ENCODE measurements at regions not wholly inside any gene's neighbourhood (a gene's known extent, or its start where the extent isn't known, plus 50 kb on each side); places are given as distances from the start of the nearest gene placed in this dataset.
A peak's percentile ranks its signal among the peaks of the same experiment; 100 is the strongest.

DNA sequence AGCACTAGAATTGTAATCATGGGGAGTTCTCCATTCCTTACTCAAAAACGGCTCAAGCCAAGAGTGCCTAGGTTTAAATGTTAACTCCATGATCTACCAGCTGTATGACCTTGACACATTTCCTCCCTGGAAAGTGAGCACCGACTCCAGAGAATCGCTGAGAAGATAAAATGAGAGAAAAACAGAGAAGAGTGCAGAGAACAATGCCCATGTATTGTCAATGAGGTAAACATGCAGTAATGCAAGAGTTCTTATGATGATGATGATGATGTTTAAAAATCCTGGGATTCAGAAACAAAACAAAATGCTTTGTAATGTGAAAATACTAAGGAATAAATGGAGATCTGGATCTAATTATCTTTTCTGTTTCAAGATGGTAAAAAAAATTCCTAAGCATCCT is 64.8 kb upstream of the BEND6 start:
- 16% methylated on average over 3 of the region's 3 CpGs for WGBS (ENCODE audit: missing lambda C conversion rate)
- Histone ChIP-seq H3K4me3 (no peak overlapping the region; the same call in 2 of the 3 replicates), H3K4me1 (peaks cover 46% of the 10 kb centered on the region), H3K4me2 (peak overlapping the region; percentile 82), H3K9me3 (no peaks in the 10 kb centered on the region), H3K27ac (peak overlapping the region; percentile 93 to 98)
- FAIRE-seq = no peak
- ChIA-PET CTCF (interaction anchor here (1.8 to 3.6 kb wide), 2 partner anchors 13 kb away, joined by 4 to 42 read pairs; no protein-coding TSS in a partner anchor), POLR2A (interaction anchor here (1.5 kb wide), 1 partner anchor 27 kb away, joined by 4 read pairs; no protein-coding TSS in a partner anchor)
- no peak for ATAC-seq
- TF ChIP-seq PHF8 (IDR thresholded peaks at IDR 0.05; ENCODE audit: borderline replicate concordance, low read depth) = no peak
- no peak for TF ChIP-seq EHMT2 (IDR thresholded peaks at IDR 0.05; ENCODE audit: low read depth)
- no peak for TF ChIP-seq HOXA7 (CRISPR knock-in tag; IDR thresholded peaks at IDR 0.05)
- no peak for TF ChIP-seq RAD21 (conservative IDR thresholded peaks at IDR 0.05 in 1 of 2, IDR thresholded peaks at IDR 0.05 in 1 of 2)
- TF ChIP-seq, protein P1, sequence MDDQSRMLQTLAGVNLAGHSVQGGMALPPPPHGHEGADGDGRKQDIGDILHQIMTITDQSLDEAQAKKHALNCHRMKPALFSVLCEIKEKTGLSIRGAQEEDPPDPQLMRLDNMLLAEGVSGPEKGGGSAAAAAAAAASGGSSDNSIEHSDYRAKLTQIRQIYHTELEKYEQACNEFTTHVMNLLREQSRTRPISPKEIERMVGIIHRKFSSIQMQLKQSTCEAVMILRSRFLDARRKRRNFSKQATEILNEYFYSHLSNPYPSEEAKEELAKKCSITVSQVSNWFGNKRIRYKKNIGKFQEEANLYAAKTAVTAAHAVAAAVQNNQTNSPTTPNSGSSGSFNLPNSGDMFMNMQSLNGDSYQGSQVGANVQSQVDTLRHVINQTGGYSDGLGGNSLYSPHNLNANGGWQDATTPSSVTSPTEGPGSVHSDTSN (IDR thresholded peaks at IDR 0.05) = no peak
- no peak for TF ChIP-seq CHD4 (IDR thresholded peaks at IDR 0.05; ENCODE audit: borderline replicate concordance)
- TF ChIP-seq EP300 (IDR thresholded peaks at IDR 0.05) = no peak
- no peak for TF ChIP-seq BHLHE40 (IDR thresholded peaks at IDR 0.05; ENCODE audit: low read depth, low read length)
- TF ChIP-seq, protein P2, sequence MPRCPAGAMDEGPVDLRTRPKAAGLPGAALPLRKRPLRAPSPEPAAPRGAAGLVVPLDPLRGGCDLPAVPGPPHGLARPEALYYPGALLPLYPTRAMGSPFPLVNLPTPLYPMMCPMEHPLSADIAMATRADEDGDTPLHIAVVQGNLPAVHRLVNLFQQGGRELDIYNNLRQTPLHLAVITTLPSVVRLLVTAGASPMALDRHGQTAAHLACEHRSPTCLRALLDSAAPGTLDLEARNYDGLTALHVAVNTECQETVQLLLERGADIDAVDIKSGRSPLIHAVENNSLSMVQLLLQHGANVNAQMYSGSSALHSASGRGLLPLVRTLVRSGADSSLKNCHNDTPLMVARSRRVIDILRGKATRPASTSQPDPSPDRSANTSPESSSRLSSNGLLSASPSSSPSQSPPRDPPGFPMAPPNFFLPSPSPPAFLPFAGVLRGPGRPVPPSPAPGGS (IDR thresholded peaks at IDR 0.05) = no peak
- no peak for TF ChIP-seq NFE2L2 (conservative IDR thresholded peaks at IDR 0.05; ENCODE audit: low read length)
- TF ChIP-seq JUN (IDR thresholded peaks at IDR 0.05) = no peak
- no peak for TF ChIP-seq CHD2 (IDR thresholded peaks at IDR 0.05; ENCODE audit: low read length, partially characterized antibody)
- TF ChIP-seq, protein P3, sequence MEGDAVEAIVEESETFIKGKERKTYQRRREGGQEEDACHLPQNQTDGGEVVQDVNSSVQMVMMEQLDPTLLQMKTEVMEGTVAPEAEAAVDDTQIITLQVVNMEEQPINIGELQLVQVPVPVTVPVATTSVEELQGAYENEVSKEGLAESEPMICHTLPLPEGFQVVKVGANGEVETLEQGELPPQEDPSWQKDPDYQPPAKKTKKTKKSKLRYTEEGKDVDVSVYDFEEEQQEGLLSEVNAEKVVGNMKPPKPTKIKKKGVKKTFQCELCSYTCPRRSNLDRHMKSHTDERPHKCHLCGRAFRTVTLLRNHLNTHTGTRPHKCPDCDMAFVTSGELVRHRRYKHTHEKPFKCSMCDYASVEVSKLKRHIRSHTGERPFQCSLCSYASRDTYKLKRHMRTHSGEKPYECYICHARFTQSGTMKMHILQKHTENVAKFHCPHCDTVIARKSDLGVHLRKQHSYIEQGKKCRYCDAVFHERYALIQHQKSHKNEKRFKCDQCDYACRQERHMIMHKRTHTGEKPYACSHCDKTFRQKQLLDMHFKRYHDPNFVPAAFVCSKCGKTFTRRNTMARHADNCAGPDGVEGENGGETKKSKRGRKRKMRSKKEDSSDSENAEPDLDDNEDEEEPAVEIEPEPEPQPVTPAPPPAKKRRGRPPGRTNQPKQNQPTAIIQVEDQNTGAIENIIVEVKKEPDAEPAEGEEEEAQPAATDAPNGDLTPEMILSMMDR (IDR thresholded peaks at IDR 0.05) = no peak
- no peak for TF ChIP-seq SMC3 (IDR thresholded peaks at IDR 0.05)
- no peak for TF ChIP-seq ZSCAN20 (CRISPR knock-in tag; IDR thresholded peaks at IDR 0.05)
- no peak for TF ChIP-seq FOXS1 (CRISPR knock-in tag; IDR thresholded peaks at IDR 0.05)
- TF ChIP-seq, protein P4, sequence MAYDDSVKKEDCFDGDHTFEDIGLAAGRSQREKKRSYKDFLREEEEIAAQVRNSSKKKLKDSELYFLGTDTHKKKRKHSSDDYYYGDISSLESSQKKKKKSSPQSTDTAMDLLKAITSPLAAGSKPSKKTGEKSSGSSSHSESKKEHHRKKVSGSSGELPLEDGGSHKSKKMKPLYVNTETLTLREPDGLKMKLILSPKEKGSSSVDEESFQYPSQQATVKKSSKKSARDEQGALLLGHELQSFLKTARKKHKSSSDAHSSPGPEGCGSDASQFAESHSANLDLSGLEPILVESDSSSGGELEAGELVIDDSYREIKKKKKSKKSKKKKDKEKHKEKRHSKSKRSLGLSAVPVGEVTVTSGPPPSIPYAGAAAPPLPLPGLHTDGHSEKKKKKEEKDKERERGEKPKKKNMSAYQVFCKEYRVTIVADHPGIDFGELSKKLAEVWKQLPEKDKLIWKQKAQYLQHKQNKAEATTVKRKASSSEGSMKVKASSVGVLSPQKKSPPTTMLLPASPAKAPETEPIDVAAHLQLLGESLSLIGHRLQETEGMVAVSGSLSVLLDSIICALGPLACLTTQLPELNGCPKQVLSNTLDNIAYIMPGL (CRISPR knock-in tag; IDR thresholded peaks at IDR 0.05; ENCODE audit: borderline replicate concordance) = no peak
- no peak for TF ChIP-seq TFCP2L1 (CRISPR knock-in tag; IDR thresholded peaks at IDR 0.05)
- no peak for DNase-seq (ENCODE audit: low read depth in 1 of 2, low spot score in 1 of 2)

DNA sequence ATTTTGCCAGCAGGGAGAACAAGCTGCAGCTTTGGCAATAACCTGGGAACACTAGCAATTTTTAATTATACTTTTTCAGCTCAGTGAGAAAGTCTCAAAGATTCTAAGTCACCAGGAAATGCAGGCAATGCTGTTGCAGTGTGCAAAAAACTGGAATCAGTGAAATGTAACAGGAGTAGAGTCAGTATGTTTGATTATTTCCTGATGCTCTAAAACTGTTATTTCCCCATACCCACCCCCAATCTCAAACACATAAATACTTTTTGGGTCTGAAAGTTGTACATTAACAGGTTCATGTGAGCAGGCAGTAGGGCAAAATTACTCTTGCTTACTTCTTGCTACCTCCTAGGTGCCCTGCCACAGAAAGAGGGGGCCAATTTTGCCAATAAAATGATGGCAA is 65.4 kb upstream of the BEND6 start:
- Histone ChIP-seq H3K27ac (peak overlapping the region; percentile 93 to 98), H3K9me3 (no peaks in the 10 kb centered on the region), H3K4me3 (no peak overlapping the region; the same call in 2 of the 3 replicates), H3K4me1 (peaks cover 46% of the 10 kb centered on the region), H3K4me2 (peak overlapping the region; percentile 82)
- POLR2A ChIA-PET = no interaction called here
- CTCF ChIA-PET = interaction anchor here (1.2 kb wide), 2 partner anchors 13 to 15 kb away, joined by 3 to 4 read pairs; no protein-coding TSS in a partner anchor
- TF ChIP-seq MAZ (IDR thresholded peaks at IDR 0.05; ENCODE audit: borderline replicate concordance, low read depth, low read length) (no peak), CBX2 (IDR thresholded peaks at IDR 0.05; ENCODE audit: borderline replicate concordance, low read depth) (no peak), CHD4 (IDR thresholded peaks at IDR 0.05; ENCODE audit: borderline replicate concordance) (no peak), HOXA7 (CRISPR knock-in tag; IDR thresholded peaks at IDR 0.05) (no peak), NPAS2 (CRISPR knock-in tag; IDR thresholded peaks at IDR 0.05; ENCODE audit: borderline replicate concordance) (no peak), CEBPB (IDR thresholded peaks at IDR 0.05) (no peak), NR3C1 (IDR thresholded peaks at IDR 0.05) (no peak)
- TF ChIP-seq, protein P5, sequence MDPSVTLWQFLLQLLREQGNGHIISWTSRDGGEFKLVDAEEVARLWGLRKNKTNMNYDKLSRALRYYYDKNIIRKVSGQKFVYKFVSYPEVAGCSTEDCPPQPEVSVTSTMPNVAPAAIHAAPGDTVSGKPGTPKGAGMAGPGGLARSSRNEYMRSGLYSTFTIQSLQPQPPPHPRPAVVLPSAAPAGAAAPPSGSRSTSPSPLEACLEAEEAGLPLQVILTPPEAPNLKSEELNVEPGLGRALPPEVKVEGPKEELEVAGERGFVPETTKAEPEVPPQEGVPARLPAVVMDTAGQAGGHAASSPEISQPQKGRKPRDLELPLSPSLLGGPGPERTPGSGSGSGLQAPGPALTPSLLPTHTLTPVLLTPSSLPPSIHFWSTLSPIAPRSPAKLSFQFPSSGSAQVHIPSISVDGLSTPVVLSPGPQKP (IDR thresholded peaks at IDR 0.05; ENCODE audit: low read depth, low read length) = no peak
- FAIRE-seq (no peak), ATAC-seq (no peak), DNase-seq (ENCODE audit: low read depth in 1 of 2, low spot score in 1 of 2) (no peak)
